Ovary (tissue), 3 donors: ENCODE measurements at regions not wholly inside any gene's neighbourhood (a gene's known extent, or its start where the extent isn't known, plus 50 kb on each side); places are given as distances from the start of the nearest gene placed in this dataset.

ENCODE experiments used
- CTCF ChIP-seq, 3 donors: fragments of 450-650 bp in 2 of 3; fragments of 200-600 bp in 1 of 3; IDR thresholded peaks; one replicate each; pipeline versions ENCODE4 v1.5.1 to v1.8.0; 2016 to 2022; ENCODE audit warnings: antibody characterized with exemption in 3 of 3, mild to moderate bottlenecking in 1 of 3
- EP300 ChIP-seq: sonication (generic); formaldehyde crosslinking; IDR thresholded peaks from one replicate; pipeline ENCODE4 v1.6.1; 2017; ENCODE audit warnings: antibody characterized with exemption
- donor health status: DM: no; HTN: no; CAD: no.

- TF ChIP-seq CTCF (IDR thresholded peaks at IDR 0.05) (no peak), EP300 (no peak)
These were observed 109.0 kb downstream of the FZD1 start for GRCh38 chr7:91373111-91373800.
